MM.1S (cell line): ENCODE measurements at regions not wholly inside any gene's neighbourhood (a gene's known extent, or its start where the extent isn't known, plus 50 kb on each side); places are given as distances from the start of the nearest gene placed in this dataset.

Source experiments
- DNase-seq: peaks from one replicate; pipeline ENCODE4 v3.0.0-alpha.2; 2015
- H2AFZ ChIP-seq: fragments of 300-600 bp; sonication (generic); 2 replicates; pipeline ENCODE4 v1.6.0; 2016; ENCODE audit warnings: antibody characterized with exemption, low read length
- H3F3A ChIP-seq: fragments of 300-600 bp; sonication (generic); 2 replicates; pipeline ENCODE4 v1.6.1; 2016; ENCODE audit warnings: mild to moderate bottlenecking, antibody characterized with exemption, low read length, moderate library complexity, mixed read lengths; ENCODE audit not compliant: insufficient read depth
- H3K27ac ChIP-seq: fragments of 300-600 bp; sonication (generic); 2 replicates; pipeline ENCODE4 v1.5.1; 2016; ENCODE audit warnings: mild to moderate bottlenecking, low read length
- H3K27me3 ChIP-seq: fragments of 300-600 bp; sonication (generic); replicated peaks from 2 replicates; pipeline ENCODE4 v1.6.0; 2016; ENCODE audit warnings: low read length; ENCODE audit not compliant: insufficient read depth
- H3K36me3 ChIP-seq: fragments of 300-600 bp; sonication (generic); replicated peaks from 2 replicates; pipeline ENCODE4 v1.6.1; 2016; ENCODE audit warnings: mild to moderate bottlenecking, low read length, mixed read lengths; ENCODE audit not compliant: insufficient read depth
- H3K4me1 ChIP-seq: fragments of 300-600 bp; sonication (generic); 2 replicates; pipeline ENCODE4 v1.6.1; 2016; ENCODE audit warnings: low read length, mixed read lengths
- H3K4me2 ChIP-seq: fragments of 300-600 bp; sonication (generic); 2 replicates; pipeline ENCODE4 v1.6.0; 2016; ENCODE audit warnings: low read depth, low read length
- H3K4me3 ChIP-seq: fragments of 300-600 bp; sonication (generic); 2 replicates; pipeline ENCODE4 v1.5.1; 2016; ENCODE audit warnings: low read length, mixed read lengths
- H3K79me2 ChIP-seq: fragments of 300-600 bp; sonication (generic); 2 replicates; pipeline ENCODE4 v1.6.1; 2016; ENCODE audit warnings: mixed run types, low read length, mixed read lengths
- H3K9ac ChIP-seq: fragments of 300-600 bp; sonication (generic); 2 replicates; pipeline ENCODE4 v1.6.1; 2016; ENCODE audit warnings: low read length, mixed read lengths
- H3K9me2 ChIP-seq: fragments of 300-600 bp; sonication (generic); replicated peaks from 2 replicates; pipeline ENCODE4 v1.6.1; 2016; ENCODE audit warnings: mild to moderate bottlenecking, low read length, mixed read lengths; ENCODE audit not compliant: insufficient read depth
- H3K9me3 ChIP-seq: fragments of 300-600 bp; sonication (generic); replicated peaks from 2 replicates; pipeline ENCODE4 v1.6.1; 2016; ENCODE audit warnings: mild to moderate bottlenecking, low read length, mixed read lengths; ENCODE audit not compliant: insufficient read depth
- H4K20me1 ChIP-seq: fragments of 300-600 bp; sonication (generic); 2 replicates; pipeline ENCODE4 v1.6.1; 2016; ENCODE audit warnings: mild to moderate bottlenecking, low read length, moderate library complexity, mixed read lengths; ENCODE audit not compliant: insufficient read depth
- EZH2 ChIP-seq: fragments of 300-600 bp; sonication (generic); optimal IDR thresholded peaks from 2 replicates; pipeline ENCODE3; 2017; ENCODE audit warnings: low read depth, mild to moderate bottlenecking, antibody characterized with exemption, low read length, mixed read lengths
- EZH2phosphoT487 ChIP-seq: fragments of 300-600 bp; sonication (generic); IDR thresholded peaks from 2 replicates; pipeline ENCODE4 v1.6.1; 2018; ENCODE audit warnings: antibody characterized with exemption, low read length
- TF ChIP-seq, protein P1 (sequence below): fragments of 300-600 bp; sonication (generic); IDR thresholded peaks from 2 replicates; pipeline ENCODE4 v1.5.1; 2016; ENCODE audit warnings: antibody characterized with exemption, low read length, mixed read lengths

DNA sequence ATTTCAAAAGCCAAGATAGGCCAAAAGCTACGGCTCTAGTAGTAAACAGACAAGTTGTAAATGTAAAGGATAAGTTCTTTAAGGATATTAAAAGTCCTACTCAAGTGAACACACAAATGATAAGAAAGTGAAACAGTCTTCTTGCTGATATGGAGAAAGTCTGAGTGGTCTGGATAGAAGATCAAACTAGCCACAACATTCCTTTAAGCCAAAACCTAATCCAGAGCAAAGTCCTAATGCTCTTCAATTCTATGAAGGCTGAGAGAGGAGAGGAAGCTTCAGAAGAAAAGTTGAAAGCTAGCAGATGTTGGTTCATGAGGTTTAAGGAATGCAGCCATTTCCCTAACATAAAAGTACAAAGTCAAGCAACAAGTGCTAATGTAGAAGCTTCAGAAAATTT is 111.7 kb upstream of the ZEB2 start:
- Histone ChIP-seq H3K36me3 (no peaks in the 10 kb centered on the region), H3K9me2 (no peaks in the 10 kb centered on the region), H3K9me3 (no peaks in the 10 kb centered on the region), H3K79me2 (no peaks in the 10 kb centered on the region), H3K27ac (no peak overlapping the region), H3K27me3 (0 out of 2 replicates have a peak, but pooled peaks cover 3% of the 10 kb centered on the region), H3K9ac (no peak overlapping the region), H3K4me2 (no peak overlapping the region), H4K20me1 (no peaks in the 10 kb centered on the region), H2AFZ (no peak overlapping the region), H3K4me3 (no peak overlapping the region), H3K4me1 (peaks cover 14% of the 10 kb centered on the region), H3F3A (no peaks in the 10 kb centered on the region)
- TF ChIP-seq EZH2phosphoT487 (no peak), EZH2 (no peak)
- TF ChIP-seq, protein P1, sequence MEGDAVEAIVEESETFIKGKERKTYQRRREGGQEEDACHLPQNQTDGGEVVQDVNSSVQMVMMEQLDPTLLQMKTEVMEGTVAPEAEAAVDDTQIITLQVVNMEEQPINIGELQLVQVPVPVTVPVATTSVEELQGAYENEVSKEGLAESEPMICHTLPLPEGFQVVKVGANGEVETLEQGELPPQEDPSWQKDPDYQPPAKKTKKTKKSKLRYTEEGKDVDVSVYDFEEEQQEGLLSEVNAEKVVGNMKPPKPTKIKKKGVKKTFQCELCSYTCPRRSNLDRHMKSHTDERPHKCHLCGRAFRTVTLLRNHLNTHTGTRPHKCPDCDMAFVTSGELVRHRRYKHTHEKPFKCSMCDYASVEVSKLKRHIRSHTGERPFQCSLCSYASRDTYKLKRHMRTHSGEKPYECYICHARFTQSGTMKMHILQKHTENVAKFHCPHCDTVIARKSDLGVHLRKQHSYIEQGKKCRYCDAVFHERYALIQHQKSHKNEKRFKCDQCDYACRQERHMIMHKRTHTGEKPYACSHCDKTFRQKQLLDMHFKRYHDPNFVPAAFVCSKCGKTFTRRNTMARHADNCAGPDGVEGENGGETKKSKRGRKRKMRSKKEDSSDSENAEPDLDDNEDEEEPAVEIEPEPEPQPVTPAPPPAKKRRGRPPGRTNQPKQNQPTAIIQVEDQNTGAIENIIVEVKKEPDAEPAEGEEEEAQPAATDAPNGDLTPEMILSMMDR, result no peak
- DNase-seq, result no peak

DNA sequence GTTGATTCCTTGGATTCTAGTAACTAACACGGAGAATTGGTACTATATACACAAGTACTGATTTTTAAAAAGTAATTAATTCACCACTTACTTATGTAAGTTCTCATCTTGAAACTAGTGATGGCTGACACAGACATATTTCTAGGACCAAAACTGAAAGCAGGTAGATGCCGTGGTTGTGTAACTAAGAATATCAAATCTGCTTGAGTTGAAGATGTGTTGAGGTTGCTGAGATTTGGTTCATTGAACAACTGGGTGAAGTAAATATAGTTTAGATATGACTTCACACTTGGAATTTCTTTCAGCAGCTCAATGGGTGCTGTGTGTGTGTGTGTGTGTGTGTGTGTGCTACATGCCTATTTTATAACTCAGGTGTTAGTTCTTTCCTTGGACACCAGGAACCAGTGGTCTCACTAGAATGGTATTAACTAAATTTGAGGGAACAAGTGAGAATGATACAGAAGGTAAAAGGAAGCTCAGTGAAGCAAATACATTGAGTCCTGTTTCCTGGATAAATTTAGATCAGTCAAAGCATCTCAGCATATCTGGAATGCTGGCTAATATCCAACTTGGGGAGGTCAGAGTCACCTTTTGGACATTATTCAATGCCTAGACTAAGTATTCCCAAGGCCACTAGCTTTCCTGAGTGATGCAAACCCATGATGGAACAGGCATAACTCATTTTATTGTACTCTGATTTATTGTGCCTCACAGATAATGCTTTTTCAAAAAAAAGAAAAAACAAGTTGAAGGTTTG is 110.7 kb upstream of the ZEB2 start:
- no peaks in the 10 kb centered on the region for H3K9me2 ChIP-seq
- no peaks in the 10 kb centered on the region for H4K20me1 ChIP-seq
- 0 out of 2 replicates have a peak, but pooled peaks cover 3% of the 10 kb centered on the region for H3K27me3 ChIP-seq
- TF ChIP-seq EZH2 (no peak), EZH2phosphoT487 (no peak)
- TF ChIP-seq, protein P1, result no peak
- H3K4me1 ChIP-seq, result peaks cover 14% of the 10 kb centered on the region
- H3K9me3 ChIP-seq, result no peaks in the 10 kb centered on the region
- no peaks in the 10 kb centered on the region for H3F3A ChIP-seq
- peak; percentile 73 for DNase-seq
- no peak overlapping the region for H3K27ac ChIP-seq
- H3K4me3 ChIP-seq, result no peak overlapping the region
- no peaks in the 10 kb centered on the region for H3K79me2 ChIP-seq
- H3K36me3 ChIP-seq, result no peaks in the 10 kb centered on the region
- no peak overlapping the region for H3K9ac ChIP-seq
- H2AFZ ChIP-seq, result no peak overlapping the region
- H3K4me2 ChIP-seq, result peak overlapping the region; percentile 6; the same call in 1 of the 2 replicates

DNA sequence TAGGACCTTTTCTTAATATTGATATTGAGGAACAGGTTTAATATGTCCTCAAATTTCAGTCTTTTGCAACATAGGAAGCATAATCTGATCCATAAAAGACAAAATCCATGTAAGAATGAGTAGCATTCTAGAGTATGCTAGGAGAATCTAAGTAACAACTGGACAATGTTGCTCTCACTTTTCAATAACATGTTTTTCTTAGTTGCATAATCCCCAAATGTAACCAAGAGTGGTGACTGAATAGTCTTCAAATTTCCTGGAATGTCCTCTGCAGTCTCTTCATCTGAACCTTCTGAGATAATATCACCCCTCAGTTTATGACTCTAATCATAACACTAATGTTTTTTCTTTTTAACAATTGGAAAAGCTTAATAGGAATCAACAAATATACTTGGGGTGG is 110.0 kb upstream of the ZEB2 start:
- no peaks in the 10 kb centered on the region for H4K20me1 ChIP-seq
- DNase-seq, result no peak
- no peak overlapping the region for H3K4me3 ChIP-seq
- H3K27ac ChIP-seq, result no peak overlapping the region
- H3K27me3 ChIP-seq, result 0 out of 2 replicates have a peak, but pooled peaks cover 3% of the 10 kb centered on the region
- no peaks in the 10 kb centered on the region for H3K79me2 ChIP-seq
- no peak overlapping the region for H3K9ac ChIP-seq
- no peaks in the 10 kb centered on the region for H3F3A ChIP-seq
- no peaks in the 10 kb centered on the region for H3K9me3 ChIP-seq
- peak overlapping the region; percentile 6; the same call in 1 of the 2 replicates for H3K4me2 ChIP-seq
- no peak overlapping the region for H2AFZ ChIP-seq
- peaks cover 14% of the 10 kb centered on the region for H3K4me1 ChIP-seq
- no peaks in the 10 kb centered on the region for H3K36me3 ChIP-seq
- no peak for TF ChIP-seq EZH2phosphoT487
- TF ChIP-seq, protein P1, result no peak
- TF ChIP-seq EZH2, result no peak
- no peaks in the 10 kb centered on the region for H3K9me2 ChIP-seq
